ENCODE measurements at regions not wholly inside any gene's neighbourhood (a gene's known extent, or its start where the extent isn't known, plus 50 kb on each side); places are given as distances from the start of the nearest gene placed in this dataset.

- Histone ChIP-seq H3K36me3 (no peaks in the 10 kb centered on the region), H3K27ac (no peak overlapping the region), H3K4me3 (no peak overlapping the region), H3K9me3 (no peaks in the 10 kb centered on the region), H3K4me1 (peaks cover 0 to 10% (median 4%) of the 10 kb centered on the region in 4 donors), H3K27me3 (no peaks in the 10 kb centered on the region)
- DNase-seq = no peak
- no peak for ATAC-seq (ENCODE audit: low FRiP score in 2 of 2)
- TF ChIP-seq POLR2AphosphoS5 (IDR thresholded peaks at IDR 0.05) = no peak
- no peak for TF ChIP-seq POLR2A (IDR thresholded peaks at IDR 0.05)
- no peak for TF ChIP-seq CTCF (IDR thresholded peaks at IDR 0.05)
- no peak for TF ChIP-seq EP300 (IDR thresholded peaks at IDR 0.05)
- 75 to 80% methylated on average over 2 of the region's 2 CpGs for WGBS, 2 donors
These were observed 179.7 kb upstream of the AGR3 start for GRCh38 chr7:17061443-17061842.

- DNase-seq = no peak
- Histone ChIP-seq H3K9me3 (no peaks in the 10 kb centered on the region), H3K36me3 (no peaks in the 10 kb centered on the region), H3K4me3 (no peak overlapping the region), H3K27ac (peak overlapping the region in 1 of 4 donors; percentile 30), H3K4me1 (peaks cover 0 to 10% (median 4%) of the 10 kb centered on the region in 4 donors), H3K27me3 (no peaks in the 10 kb centered on the region)
- TF ChIP-seq POLR2A (IDR thresholded peaks at IDR 0.05) (no peak), POLR2AphosphoS5 (IDR thresholded peaks at IDR 0.05) (no peak), EP300 (IDR thresholded peaks at IDR 0.05) (no peak), CTCF (IDR thresholded peaks at IDR 0.05) (no peak)
- ATAC-seq (ENCODE audit: low FRiP score in 2 of 2) = no peak
- WGBS, 2 donors = 57 to 62% methylated on average over 5 of the region's 5 CpGs
These were observed 180.6 kb upstream of the AGR3 start for GRCh38 chr7:17062151-17063044.

GRCh38 chr7:17063045-17063383 lies 181.2 kb upstream of the AGR3 start:
- Histone ChIP-seq H3K27me3 (no peaks in the 10 kb centered on the region), H3K4me3 (no peak overlapping the region), H3K27ac (no peak overlapping the region), H3K4me1 (peaks cover 0 to 8% (median 4%) of the 10 kb centered on the region in 4 donors), H3K36me3 (no peaks in the 10 kb centered on the region), H3K9me3 (no peaks in the 10 kb centered on the region)
- ATAC-seq (ENCODE audit: low FRiP score in 2 of 2) (no peak), DNase-seq (no peak)
- TF ChIP-seq CTCF (IDR thresholded peaks at IDR 0.05) = peak in 1 of 6 experiments; percentile 18
- no peak for TF ChIP-seq EP300 (IDR thresholded peaks at IDR 0.05)

GRCh38 chr7:17067691-17068090 lies 185.9 kb upstream of the AGR3 start:
- ATAC-seq (ENCODE audit: low FRiP score in 2 of 2) = no peak
- no peaks in the 10 kb centered on the region for H3K27me3 ChIP-seq
- no peaks in the 10 kb centered on the region for H3K9me3 ChIP-seq
- H3K36me3 ChIP-seq = no peaks in the 10 kb centered on the region
- DNase-seq = no peak
- no peak overlapping the region for H3K27ac ChIP-seq
- TF ChIP-seq POLR2AphosphoS5 (IDR thresholded peaks at IDR 0.05) = no peak
- TF ChIP-seq POLR2A (IDR thresholded peaks at IDR 0.05) = no peak
- TF ChIP-seq EP300 (IDR thresholded peaks at IDR 0.05) = no peak
- no peak for TF ChIP-seq CTCF (IDR thresholded peaks at IDR 0.05)
- no peak overlapping the region for H3K4me3 ChIP-seq
- H3K4me1 ChIP-seq = peaks cover 0 to 3% (median under 1%) of the 10 kb centered on the region in 4 donors
- WGBS, 2 donors = 67 to 78% methylated on average over 1 of the region's 1 CpG

- H3K36me3 ChIP-seq = no peaks in the 10 kb centered on the region
- no peak overlapping the region for H3K27ac ChIP-seq
- TF ChIP-seq CTCF (IDR thresholded peaks at IDR 0.05) = no peak
- no peak for TF ChIP-seq EP300 (IDR thresholded peaks at IDR 0.05)
- TF ChIP-seq POLR2AphosphoS5 (IDR thresholded peaks at IDR 0.05) = no peak
- no peak for TF ChIP-seq POLR2A (IDR thresholded peaks at IDR 0.05)
- peak in 1 of 2 donors; percentile 24 for DNase-seq
- ATAC-seq (ENCODE audit: low FRiP score in 2 of 2) = peak; percentile 37 to 71
- no peaks in the 10 kb centered on the region for H3K9me3 ChIP-seq
- H3K4me1 ChIP-seq = no peaks in the 10 kb centered on the region
- H3K4me3 ChIP-seq = no peak overlapping the region
- no peaks in the 10 kb centered on the region for H3K27me3 ChIP-seq
- WGBS, 2 donors = 74 to 82% methylated on average over 4 of the region's 4 CpGs
These were observed 187.4 kb upstream of the AGR3 start for GRCh38 chr7:17069146-17069545.
